Tibial artery (tissue), 4 donors: ENCODE measurements at regions not wholly inside any gene's neighbourhood (a gene's known extent, or its start where the extent isn't known, plus 50 kb on each side); places are given as distances from the start of the nearest gene placed in this dataset.

ENCODE experiments used
- DNase-seq, 2 donors: peaks; one replicate each; pipeline ENCODE4 v3.0.0-alpha.2; 2019
- H3K27ac ChIP-seq, 2 donors: fragments of 200-600 bp; sonication (generic) in 1 of 2; 1 replicate in 1 of 2; 2 replicates in 1 of 2; pipeline ENCODE4 v1.5.1; 2018 to 2019; ENCODE audit warnings: mild to moderate bottlenecking in 1 of 2
- H3K27me3 ChIP-seq, 2 donors: fragments of 200-600 bp; sonication (generic) in 1 of 2; one replicate each; pipeline versions ENCODE4 v1.5.1 to v1.6.0; 2016 to 2019
- H3K36me3 ChIP-seq, 3 donors: fragments of 200-600 bp; sonication (generic) in 2 of 3; one replicate each; pipeline ENCODE4 v1.5.1; 2016 to 2019; ENCODE audit warnings: mild to moderate bottlenecking in 2 of 3
- H3K4me1 ChIP-seq, 4 donors: fragments of 200-600 bp; sonication (generic) in 2 of 4; 1 replicate in 3 of 4; 2 replicates in 1 of 4; pipeline ENCODE4 v1.5.1; 2016 to 2019
- H3K4me3 ChIP-seq, 2 donors: fragments of 200-600 bp; sonication (generic) in 1 of 2; 1 replicate in 1 of 2; 2 replicates in 1 of 2; pipeline ENCODE4 v1.5.1; 2018 to 2019; ENCODE audit warnings: mild to moderate bottlenecking in 2 of 2
- H3K9me3 ChIP-seq, 3 donors: fragments of 200-600 bp; sonication (generic) in 1 of 3; one replicate each; pipeline ENCODE4 v1.5.1; 2016 to 2019
- CTCF ChIP-seq, 2 experiments: fragments of 200-600 bp in 1 of 2; fragments of 450-650 bp in 1 of 2; IDR thresholded peaks; one replicate each; pipeline ENCODE4 v1.5.1; 2017 to 2019; ENCODE audit warnings: antibody characterized with exemption in 2 of 2, mild to moderate bottlenecking in 1 of 2, moderate library complexity in 1 of 2
- intact Hi-C: fragments of 100-400 bp; cut with DNase I; formaldehyde crosslinking; loops from one replicate; pipeline ENCODE4 v1.15.0; 2023; ENCODE audit warnings: low total_unique reads

DNA sequence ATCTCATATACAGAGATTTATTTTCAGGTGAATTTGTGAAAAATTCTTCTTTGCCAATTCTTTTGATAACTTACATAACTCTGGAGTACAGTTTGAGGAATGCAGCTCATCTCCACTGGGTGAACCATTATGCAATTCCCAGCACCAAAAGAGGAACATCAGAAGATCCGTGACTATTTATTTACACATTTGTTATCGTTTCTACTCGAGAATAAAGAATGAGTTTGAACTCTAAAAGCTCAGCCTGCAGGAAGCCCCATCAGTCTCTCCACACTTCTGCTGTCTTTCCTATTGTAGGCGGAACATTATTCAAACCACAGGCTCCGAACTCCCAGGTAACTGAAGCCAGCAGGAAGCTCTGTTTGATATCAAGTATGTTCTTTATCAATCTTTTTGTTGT is 95.9 kb upstream of the IFNGR1 start:
- Histone ChIP-seq H3K27me3 (no peaks in the 10 kb centered on the region), H3K4me3 (no peak overlapping the region), H3K9me3 (no peaks in the 10 kb centered on the region), H3K27ac (no peak overlapping the region), H3K36me3 (no peaks in the 10 kb centered on the region), H3K4me1 (peaks cover 0 to 7% (median 0%) of the 10 kb centered on the region in 4 donors)
- intact Hi-C loops: loop anchor here (10.0 kb wide), 1 partner anchor 220 kb away; no protein-coding TSS in a partner anchor
- no peak for DNase-seq
- no peak for TF ChIP-seq CTCF (IDR thresholded peaks at IDR 0.05)

DNA sequence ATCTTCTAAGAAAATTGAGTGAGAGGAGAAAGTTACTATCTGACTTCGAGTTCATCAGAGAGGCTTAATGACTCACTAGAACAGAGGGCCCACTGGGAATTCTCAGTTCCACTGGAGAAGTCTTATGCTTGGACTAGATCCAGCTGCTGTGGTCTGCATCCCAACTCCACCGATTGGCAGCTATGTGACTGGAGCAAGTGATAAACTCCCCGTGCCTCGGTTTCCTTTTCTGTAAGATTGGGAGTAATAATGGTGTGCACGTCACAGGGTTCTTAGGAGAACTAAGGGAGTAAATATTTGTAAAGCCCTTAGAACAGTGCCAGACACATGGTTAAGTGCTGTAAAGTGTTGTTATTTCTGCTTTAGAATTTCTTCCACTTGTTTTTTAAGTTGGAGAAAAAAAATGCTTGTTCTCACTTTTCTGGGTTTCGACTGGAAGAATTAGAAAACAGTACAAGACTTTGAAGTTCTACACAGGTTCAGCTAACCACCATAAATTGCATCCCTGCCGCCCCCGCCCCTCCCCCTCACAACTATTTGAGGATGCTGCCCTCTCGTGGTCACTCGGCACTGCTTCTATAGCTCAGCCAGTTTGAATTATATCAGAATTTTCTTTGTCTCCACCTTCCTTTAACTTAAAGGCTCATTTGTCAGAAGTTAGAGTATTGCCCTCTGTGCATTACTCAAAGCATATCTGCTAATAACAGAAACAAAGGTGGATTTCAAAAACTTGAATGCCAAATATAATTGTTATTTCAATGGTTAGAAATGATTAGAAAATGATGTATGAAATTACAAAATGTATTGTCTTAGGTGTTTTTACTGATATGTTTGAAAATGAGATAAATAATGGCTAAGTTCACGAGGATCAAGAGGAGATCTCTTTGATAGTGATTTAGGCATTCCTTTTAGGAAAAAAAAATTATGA is 95.0 kb upstream of the IFNGR1 start:
- H3K27ac ChIP-seq: no peak overlapping the region
- H3K4me3 ChIP-seq: peak overlapping the region; percentile 9 to 35
- DNase-seq: peak; percentile 71 to 83
- H3K4me1 ChIP-seq: peaks cover 0 to 7% (median 3%) of the 10 kb centered on the region in 4 donors
- H3K27me3 ChIP-seq: no peaks in the 10 kb centered on the region
- peak; percentile 75 to 76 for TF ChIP-seq CTCF (IDR thresholded peaks at IDR 0.05)
- intact Hi-C loops: loop anchor here (10.0 kb wide), 1 partner anchor 219 kb away; no protein-coding TSS in a partner anchor
- H3K36me3 ChIP-seq: no peaks in the 10 kb centered on the region
- H3K9me3 ChIP-seq: no peaks in the 10 kb centered on the region

GRCh38 chr6:137313211-137313610 is 94.0 kb upstream of the IFNGR1 start:
- intact Hi-C loops: loop anchor here (10.0 kb wide), 1 partner anchor 218 kb away; no protein-coding TSS in a partner anchor
- Histone ChIP-seq H3K36me3 (no peaks in the 10 kb centered on the region), H3K4me1 (peaks cover 0 to 7% (median 4%) of the 10 kb centered on the region in 4 donors), H3K27ac (no peak overlapping the region), H3K9me3 (no peaks in the 10 kb centered on the region), H3K4me3 (no peak overlapping the region), H3K27me3 (no peaks in the 10 kb centered on the region)
- TF ChIP-seq CTCF (IDR thresholded peaks at IDR 0.05): no peak
- no peak for DNase-seq

- Histone ChIP-seq H3K4me3 (no peak overlapping the region), H3K27ac (no peak overlapping the region), H3K4me1 (peaks cover 0 to 7% (median 4%) of the 10 kb centered on the region in 4 donors), H3K9me3 (no peaks in the 10 kb centered on the region), H3K27me3 (no peaks in the 10 kb centered on the region), H3K36me3 (no peaks in the 10 kb centered on the region)
- intact Hi-C loops: loop anchor here (10.0 kb wide), 1 partner anchor 217 kb away; no protein-coding TSS in a partner anchor
- no peak for DNase-seq
- no peak for TF ChIP-seq CTCF (IDR thresholded peaks at IDR 0.05)
Measured at GRCh38 chr6:137311940-137312339, 92.8 kb upstream of the IFNGR1 start.

- intact Hi-C loops: no loop called here
- Histone ChIP-seq H3K4me3 (no peak overlapping the region), H3K27me3 (no peaks in the 10 kb centered on the region), H3K4me1 (peaks cover 0 to 7% (median 4%) of the 10 kb centered on the region in 4 donors), H3K27ac (no peak overlapping the region), H3K9me3 (no peaks in the 10 kb centered on the region), H3K36me3 (no peaks in the 10 kb centered on the region)
- DNase-seq: peak; percentile 69 to 71
- TF ChIP-seq CTCF (IDR thresholded peaks at IDR 0.05): no peak
Measured at GRCh38 chr6:137309078-137309762, 90.0 kb upstream of the IFNGR1 start.
